ENCODE measurements at regions not wholly inside any gene's neighbourhood (a gene's known extent, or its start where the extent isn't known, plus 50 kb on each side); places are given as distances from the start of the nearest gene placed in this dataset.

DNA sequence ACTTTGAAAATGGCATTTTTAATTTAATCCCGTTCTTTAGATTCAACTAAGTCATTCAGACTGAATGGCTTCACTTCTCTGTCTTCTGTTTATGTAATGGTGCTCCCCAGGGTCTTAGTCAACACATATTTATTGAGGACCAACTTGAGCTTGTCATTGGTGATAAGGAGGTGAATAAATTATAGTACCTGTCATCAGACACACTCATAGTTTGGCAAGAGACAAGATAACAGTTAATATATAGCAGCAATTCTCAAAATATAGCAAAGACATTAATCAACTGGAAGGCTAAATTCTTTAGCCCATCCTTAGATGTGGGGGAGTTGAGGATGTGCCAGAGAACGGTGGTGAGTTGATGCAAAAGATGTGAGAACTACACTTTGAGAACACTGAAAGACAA, 78.4 kb downstream of the MACIR start:
- DNase-seq, result no peak

GRCh38 chr5:103333376-103333775, 74.8 kb downstream of the MACIR start:
- DNase-seq, result no peak

- DNase-seq, result no peak
Measured at GRCh38 chr5:103330875-103331274, 72.3 kb downstream of the MACIR start.
